Astrocyte of the cerebellum (primary cell): ENCODE measurements at regions not wholly inside any gene's neighbourhood (a gene's known extent, or its start where the extent isn't known, plus 50 kb on each side); places are given as distances from the start of the nearest gene placed in this dataset.

Source experiments
- DNase-seq: peaks from one replicate; pipeline ENCODE4 v3.0.0-alpha.2; 2011; ENCODE audit warnings: low read depth
- H3K4me3 ChIP-seq: 2 replicates; pipeline ENCODE4 v1.5.1; 2011; ENCODE audit warnings: mild to moderate bottlenecking, low read depth, low read length, moderate library complexity
- CTCF ChIP-seq: IDR thresholded peaks from 2 replicates; pipeline ENCODE4 v1.5.1; 2012; ENCODE audit warnings: low read length, low read depth, moderate library complexity, mild to moderate bottlenecking; ENCODE audit errors: missing control alignments
- in situ Hi-C: cut with HindIII; loops from 2 replicates; pipeline ENCODE4 v1.10.0; 2017; ENCODE audit warnings: low sequenced_read_pairs

GRCh38 chr13:91105270-91105669 is 242.2 kb upstream of the MIR17HG start:
- TF ChIP-seq CTCF: no peak
- no peak for DNase-seq
- in situ Hi-C loops: no loop called here
- H3K4me3 ChIP-seq: no peak overlapping the region

GRCh38 chr13:91106565-91106964 is 240.9 kb upstream of the MIR17HG start:
- H3K4me3 ChIP-seq: no peak overlapping the region
- TF ChIP-seq CTCF: no peak
- in situ Hi-C loops: no loop called here
- DNase-seq: no peak

GRCh38 chr13:91108315-91108714 is 239.2 kb upstream of the MIR17HG start:
- no peak for TF ChIP-seq CTCF
- in situ Hi-C loops: no loop called here
- no peak for DNase-seq
- H3K4me3 ChIP-seq: no peak overlapping the region

GRCh38 chr13:91111476-91112200 is 235.8 kb upstream of the MIR17HG start:
- DNase-seq: no peak
- no peak for TF ChIP-seq CTCF
- in situ Hi-C loops: no loop called here
- no peak overlapping the region for H3K4me3 ChIP-seq

- DNase-seq: no peak
- TF ChIP-seq CTCF: no peak
- in situ Hi-C loops: no loop called here
- no peak overlapping the region for H3K4me3 ChIP-seq
Observed at GRCh38 chr13:91112201-91112923, 235.1 kb upstream of the MIR17HG start.

- TF ChIP-seq CTCF: no peak
- DNase-seq: no peak
- no peak overlapping the region for H3K4me3 ChIP-seq
Observed at GRCh38 chr13:91112924-91113277, 234.6 kb upstream of the MIR17HG start.

More at GRCh38 chr13:91112924-91113277, 234.6 kb upstream of the MIR17HG start:
- in situ Hi-C loops: no loop called here
